CD4-positive, alpha-beta T cell treated with Interleukin-4 for 4 hours (primary cell): ENCODE measurements at regions not wholly inside any gene's neighbourhood (a gene's known extent, or its start where the extent isn't known, plus 50 kb on each side); places are given as distances from the start of the nearest gene placed in this dataset.
"Not testable (repeated sequence)": the region's sequence is repeated elsewhere in the genome, so short reads cannot be mapped to it uniquely, and the experiment has no call there.

Experiments
- DNase-seq: peaks from one replicate; pipeline ENCODE4 v3.0.0-alpha.2; 2020

DNA sequence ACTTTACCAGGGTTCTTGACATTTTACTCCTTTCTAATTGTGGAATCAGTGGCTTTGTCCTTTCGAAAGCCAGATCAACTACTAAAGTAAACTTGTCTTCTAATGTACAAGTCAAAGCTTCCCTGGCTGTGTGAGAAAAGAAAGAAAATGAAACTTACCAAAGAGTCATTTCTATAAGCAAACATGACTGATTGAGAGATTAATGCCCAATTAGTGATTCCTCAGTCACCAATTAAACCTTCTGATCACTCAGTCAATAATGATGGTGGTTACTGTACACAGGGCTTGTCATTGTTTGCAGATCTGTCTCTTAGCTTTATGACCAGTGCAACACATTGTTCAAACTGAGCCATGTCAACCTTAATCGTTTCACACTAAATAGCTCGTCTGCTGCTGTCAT lies 1168.4 kb upstream of the CITED2 start:
- no peak for DNase-seq

- no peak for DNase-seq
Observed at GRCh38 chr6:140541288-140541687, 1166.8 kb upstream of the CITED2 start.

DNA sequence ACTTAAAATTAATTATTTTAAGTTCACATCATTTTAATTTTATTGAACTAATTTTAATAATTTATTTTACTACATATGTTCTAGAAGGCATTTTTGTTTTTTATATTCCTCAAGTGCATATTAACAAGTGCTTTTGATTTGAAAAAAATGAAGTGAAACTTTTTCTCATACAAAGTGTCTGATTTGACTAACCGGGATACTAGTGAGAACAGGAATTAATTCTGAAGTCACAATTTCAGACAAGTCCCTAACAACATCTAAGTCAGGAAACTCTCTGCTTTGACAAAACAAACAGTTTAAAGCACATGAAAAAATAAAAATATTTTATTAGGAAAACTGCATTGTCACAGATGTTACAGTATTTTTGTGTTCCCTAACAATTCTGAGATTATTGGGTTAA lies 1166.3 kb upstream of the CITED2 start:
- DNase-seq, result no peak

GRCh38 chr6:140538926-140539325 lies 1164.5 kb upstream of the CITED2 start:
- DNase-seq, result no peak

- no peak for DNase-seq
Observed at GRCh38 chr6:140537834-140538705, 1163.6 kb upstream of the CITED2 start.

DNA sequence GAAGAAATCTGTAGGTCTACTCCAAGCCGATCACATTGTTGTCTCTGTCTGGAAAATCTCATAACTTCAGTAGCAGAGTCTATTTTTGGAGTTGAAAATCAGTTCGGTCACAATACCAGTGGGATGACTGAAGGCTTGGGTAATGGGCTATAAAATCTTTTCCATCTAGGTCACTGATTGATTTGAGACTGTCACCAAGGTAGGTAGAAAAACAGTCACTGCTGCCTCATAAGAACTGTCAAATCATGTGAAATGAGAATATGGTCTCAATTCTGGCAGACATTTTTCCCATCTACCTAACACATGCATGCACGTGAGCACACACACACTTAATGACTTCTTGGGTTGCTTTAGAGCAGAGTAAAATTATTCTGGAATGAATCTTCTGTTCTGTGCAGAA lies 1162.8 kb upstream of the CITED2 start:
- no peak for DNase-seq

DNA sequence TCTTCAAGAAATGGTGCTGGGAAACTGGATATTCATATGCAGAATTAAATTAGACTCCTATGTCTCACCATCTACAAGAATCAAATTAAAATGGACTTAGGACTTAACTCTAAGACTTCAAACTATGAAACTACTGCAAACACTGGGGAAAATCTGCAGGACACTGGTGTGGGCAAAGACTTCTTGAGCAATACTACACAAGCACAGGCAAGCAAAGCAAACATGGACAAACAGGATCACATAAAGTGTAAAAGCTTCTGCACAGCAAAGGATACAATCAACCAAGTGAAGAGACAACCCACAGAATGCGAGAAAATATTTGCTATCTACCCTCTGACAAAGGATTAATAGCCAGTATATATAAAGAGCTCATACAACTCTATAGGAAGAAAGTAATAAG lies 1161.1 kb upstream of the CITED2 start:
- DNase-seq, result no peak

GRCh38 chr6:140533526-140533925 lies 1159.1 kb upstream of the CITED2 start:
- DNase-seq, result no peak

- no peak for DNase-seq
Observed at GRCh38 chr6:140504776-140505175, 1130.3 kb upstream of the CITED2 start.

DNA sequence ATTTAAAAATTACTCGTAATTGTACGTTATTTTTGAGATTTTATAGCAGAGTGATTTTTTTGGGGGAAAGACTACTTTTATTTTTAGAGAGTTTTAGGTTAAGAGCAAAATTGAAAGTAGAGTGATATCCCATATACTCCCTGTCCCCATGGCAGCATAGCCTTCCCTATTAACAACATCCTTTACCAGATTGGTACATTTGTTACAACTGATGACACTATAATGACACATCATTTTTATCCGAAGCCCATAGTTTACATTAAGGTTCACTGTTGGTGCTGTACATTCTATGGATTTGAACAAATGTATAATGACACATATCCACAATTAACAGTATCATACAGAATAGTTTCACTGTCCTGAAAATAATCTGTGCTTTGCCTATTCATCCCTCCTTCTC lies 1126.4 kb upstream of the CITED2 start:
- no peak for DNase-seq

DNA sequence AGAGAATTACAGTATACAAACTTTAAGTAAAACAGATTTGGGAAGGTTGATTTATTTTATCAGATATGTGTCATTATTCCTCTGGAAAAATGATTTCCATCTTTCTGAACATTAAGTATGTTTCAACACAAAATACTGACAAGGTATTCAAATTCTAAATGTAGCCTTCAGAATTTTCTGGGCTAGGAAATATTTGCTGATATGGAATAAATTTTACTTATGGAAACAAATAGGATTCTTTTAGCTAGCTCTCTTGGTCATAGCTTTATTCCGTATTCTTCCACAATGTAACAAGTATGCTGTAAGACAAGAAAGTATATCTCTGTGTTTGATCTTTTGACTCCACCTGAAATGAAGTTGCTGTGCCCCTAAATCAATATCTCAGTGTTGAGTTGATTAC lies 1125.2 kb upstream of the CITED2 start:
- DNase-seq, result no peak

DNA sequence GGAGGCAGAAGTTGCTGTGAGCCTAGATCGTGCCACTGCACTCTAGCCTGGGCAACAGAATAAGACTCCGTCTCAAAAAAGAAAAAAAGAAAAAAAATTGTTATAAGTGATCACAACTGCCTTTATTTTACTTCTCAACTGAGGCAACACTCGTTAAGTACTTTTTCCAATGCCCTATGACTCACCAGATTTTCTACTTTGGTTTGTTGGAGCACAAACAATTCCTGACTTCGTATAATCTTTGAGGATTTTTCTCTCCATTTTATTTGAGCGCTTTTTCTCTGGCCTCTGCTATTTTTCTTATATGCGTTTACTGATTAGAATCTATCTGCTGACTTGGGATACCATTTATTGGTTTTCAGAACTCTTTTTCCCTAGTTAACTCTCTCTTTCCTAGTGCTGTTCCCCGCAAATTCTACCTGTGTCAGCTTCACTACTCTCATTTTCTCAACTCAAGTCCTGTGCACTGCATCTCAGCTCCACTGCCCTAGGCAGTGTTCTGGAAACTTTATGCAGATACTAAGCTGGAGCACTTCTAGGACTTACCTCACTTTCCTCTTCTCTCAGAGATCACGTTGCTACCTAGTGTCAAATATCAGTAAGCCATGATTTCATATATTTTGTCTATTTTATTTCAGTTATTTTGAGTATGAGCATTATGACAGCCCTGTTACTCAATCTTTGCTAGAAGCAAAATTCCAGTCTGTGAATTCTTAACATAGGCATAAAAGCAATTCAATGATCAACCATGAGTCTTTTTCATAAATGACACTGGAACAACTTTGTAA lies 1120.1 kb upstream of the CITED2 start:
- no peak for DNase-seq

DNA sequence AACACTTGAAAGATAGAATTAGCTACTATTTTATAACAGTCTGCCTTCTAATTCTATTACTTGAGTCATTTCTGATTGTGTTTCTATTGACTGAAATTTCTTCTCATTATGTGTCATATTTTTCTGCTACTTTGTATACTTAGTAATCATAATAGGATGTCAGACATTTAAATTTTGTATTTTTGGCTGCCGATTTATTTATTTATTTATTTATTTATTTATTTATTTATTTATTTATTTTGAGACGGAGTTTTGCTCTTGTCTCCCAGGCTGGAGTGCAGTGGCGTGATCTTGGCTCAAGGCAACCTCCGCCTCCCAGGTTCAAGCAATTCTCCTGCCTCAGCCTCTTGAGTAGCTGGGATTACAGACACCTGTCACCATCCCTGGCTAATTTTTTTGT lies 1119.0 kb upstream of the CITED2 start:
- DNase-seq, result not testable (repeated sequence)

- DNase-seq, result no peak
Observed at GRCh38 chr6:140490081-140490480, 1115.6 kb upstream of the CITED2 start.

DNA sequence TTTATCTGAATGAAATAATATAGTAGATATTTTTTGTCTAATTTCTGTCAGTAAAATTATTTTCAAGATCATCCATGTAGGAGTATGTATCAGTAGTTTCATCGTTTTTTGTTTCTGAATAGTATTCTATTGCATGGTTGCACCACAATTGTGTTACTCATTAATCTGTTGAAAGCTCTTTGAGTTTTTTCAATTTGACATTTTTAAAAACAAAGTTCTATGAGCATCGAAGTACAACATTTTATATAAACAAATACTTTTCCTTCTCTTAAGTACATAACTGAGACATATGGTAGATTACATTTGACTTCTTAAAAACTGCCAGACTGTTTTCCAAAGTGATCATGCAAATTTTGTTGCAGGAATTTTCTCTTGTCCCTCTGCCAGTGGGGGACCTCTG lies 1113.1 kb upstream of the CITED2 start:
- no peak for DNase-seq

DNA sequence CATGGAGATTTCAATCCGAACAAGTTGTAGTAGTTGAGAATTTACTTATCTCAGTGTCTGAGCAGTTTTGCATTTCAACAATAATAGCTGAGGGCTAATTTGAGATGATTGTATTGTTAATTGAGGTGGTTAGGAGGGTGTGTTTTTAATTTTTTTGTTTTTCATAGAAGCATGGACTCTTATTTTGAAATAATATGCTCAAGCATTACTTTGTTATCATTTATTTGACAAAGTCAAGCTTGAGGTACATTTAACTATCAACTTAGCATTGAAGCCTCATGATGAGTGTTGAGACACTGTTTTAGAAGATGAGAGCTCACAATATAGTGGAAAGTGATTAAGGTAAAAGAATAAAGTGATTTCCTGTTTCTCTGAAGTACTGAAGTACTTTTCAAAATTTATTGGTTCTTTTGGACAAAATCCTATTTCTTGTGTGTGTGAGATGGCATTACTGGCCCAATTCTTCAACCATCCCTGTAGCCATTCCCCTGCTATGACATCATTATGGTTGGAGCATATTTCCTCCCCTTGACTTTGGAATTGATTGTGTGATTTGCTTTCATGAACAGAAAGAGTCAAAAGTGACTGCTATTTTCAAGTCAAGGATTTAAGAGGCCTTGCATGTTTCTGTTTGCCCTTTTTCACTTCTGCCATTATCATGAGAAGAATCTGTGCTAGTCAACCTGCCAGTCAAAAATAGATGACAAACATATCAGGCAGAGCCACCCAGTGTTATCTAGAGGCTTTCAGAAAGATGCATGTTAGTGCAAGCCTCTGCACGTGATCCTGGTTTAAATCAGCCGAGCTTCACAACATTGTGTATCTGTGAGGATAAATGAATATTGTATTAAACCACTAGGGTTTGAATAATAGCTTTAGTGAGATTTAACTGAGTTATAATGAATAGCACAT lies 1112.3 kb upstream of the CITED2 start:
- no peak for DNase-seq

DNA sequence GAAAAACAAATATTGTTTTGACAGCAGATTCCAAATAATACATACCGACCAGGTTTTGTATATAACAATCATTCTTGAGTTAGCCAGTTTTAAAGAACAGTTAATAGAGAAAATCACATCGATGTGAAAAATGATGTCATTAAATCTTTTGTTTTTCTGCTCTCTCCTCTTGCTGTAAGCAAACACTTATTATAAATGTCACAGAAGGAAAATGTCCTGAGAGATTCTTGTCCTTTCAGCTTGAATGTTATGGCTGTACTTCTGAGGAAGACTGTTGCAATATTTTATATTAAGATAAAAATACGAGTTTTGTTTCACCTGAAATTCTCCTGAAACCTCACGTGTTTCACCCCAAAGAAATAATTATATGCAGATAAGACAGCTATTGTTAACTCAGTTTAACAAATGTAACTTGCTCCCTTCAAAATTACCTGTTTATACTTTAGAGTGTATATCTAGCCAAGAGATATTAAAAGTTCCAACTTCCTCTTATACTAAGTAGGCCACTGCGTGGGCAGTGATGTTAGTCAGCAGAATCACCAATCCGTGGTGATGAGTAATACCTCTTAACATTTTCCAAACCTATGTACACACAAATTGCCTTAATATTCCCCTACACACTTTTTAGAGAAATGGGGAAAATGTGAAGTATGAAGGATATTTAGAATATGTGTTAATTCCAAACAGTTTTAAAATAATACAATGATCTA lies 1111.4 kb upstream of the CITED2 start:
- DNase-seq, result no peak

DNA sequence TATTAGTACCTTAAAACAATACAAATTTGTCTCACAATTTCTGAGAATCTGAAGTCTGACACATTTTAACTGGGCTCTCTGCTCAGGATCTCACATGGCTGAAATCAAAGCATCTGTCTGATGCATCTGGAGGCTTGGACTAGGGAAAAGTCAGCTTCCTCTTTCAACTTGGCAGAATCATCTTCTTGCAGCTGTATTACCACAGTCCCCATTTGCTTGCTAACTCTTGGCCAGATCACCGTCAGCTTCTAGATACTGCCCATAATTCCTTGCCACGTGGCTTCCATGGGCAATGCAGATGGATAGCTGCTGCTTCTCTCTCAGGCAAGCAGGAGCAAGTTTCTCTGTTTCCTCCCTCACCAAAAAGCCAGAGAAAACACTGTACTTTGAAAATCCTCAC lies 1106.4 kb upstream of the CITED2 start:
- no peak for DNase-seq

- no peak for DNase-seq
Observed at GRCh38 chr6:140478631-140479030, 1104.2 kb upstream of the CITED2 start.

DNA sequence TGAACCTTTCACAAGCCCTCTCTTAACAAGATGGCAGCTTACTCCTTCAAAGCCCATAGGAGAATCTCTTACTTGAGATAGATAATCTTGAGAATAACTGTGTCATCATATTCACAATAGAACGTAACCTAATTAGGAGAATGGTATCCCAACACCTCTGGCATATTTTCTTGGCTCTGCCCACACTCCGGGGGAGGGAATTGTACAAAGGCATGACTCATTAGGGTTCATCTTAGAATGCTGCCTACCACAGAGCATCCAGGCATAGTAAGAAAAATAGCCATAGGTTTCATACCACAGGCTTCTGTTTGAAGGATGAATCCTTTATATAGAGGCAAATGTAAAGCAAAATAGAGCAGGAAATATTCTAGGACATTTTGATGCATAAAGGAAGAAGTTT lies 1100.6 kb upstream of the CITED2 start:
- no peak for DNase-seq

DNA sequence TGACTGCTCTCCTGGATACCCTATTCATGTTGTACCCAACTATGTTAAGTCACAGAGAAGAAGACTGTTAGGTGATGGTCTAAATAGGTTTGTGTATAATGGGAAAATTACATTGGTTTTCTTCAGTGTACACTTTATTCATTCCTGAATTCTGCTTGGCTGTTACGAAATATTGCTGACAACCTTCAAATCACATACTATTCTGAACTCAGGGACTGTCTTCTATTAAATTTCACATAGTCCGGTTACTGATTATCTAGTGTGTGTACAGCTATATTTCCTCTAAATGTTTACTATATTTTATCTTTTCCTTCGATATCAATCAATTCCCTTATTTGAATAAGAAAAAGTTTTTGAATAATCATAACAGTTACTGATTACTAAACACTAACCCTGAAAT lies 1090.3 kb upstream of the CITED2 start:
- DNase-seq, result no peak

DNA sequence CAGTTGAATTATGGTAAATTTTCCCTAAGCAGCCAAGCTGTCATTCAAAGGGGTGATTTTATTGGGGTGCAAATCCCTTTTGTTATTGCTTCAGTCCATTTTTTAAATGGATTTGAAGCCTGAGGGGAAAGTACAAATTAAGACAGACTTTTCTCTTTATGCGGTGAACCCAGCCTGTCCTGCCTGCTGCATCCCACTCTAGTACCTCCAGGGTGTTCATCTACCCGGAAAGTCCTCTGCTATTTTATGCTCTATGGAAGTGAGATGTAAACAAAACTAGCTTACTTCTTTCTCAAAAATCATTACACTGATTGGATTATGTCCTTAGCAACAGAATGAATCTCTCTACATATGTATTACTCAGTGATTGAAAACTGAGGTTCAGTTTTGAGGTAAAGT lies 1088.9 kb upstream of the CITED2 start:
- DNase-seq, result no peak
